ENCODE measurements at regions not wholly inside any gene's neighbourhood (a gene's known extent, or its start where the extent isn't known, plus 50 kb on each side); places are given as distances from the start of the nearest gene placed in this dataset.

- Histone ChIP-seq H3K4ac (ENCODE audit: low read depth, low read length) (no peak overlapping the region), H4K5ac (ENCODE audit: low read depth, low read length) (no peak overlapping the region), H4K8ac (ENCODE audit: low read depth in 2 of 2, low read length in 2 of 2) (no peak overlapping the region), H2BK15ac (ENCODE audit: low read depth, low read length) (no peak overlapping the region), H3K9me1 (ENCODE audit: insufficient read depth, low read length) (no peaks in the 10 kb centered on the region), H2BK5ac (ENCODE audit: low read depth, low read length, poor library complexity, severe bottlenecking) (no peak overlapping the region), H2AK9ac (replicated peaks; ENCODE audit: low read depth, low read length, poor library complexity) (no peak overlapping the region), H3K9ac (ENCODE audit: low read depth, low read length) (no peak overlapping the region), H3K23ac (ENCODE audit: low read depth, low read length) (no peak overlapping the region), H2AK5ac (ENCODE audit: low read depth, low read length) (no peak overlapping the region), H2BK20ac (ENCODE audit: low read depth, low read length) (no peak overlapping the region), H4K20me1 (ENCODE audit: insufficient read depth, low read length) (no peaks in the 10 kb centered on the region), H3K27me3 (ENCODE audit: control insufficient read depth, insufficient read depth, low read length) (no peaks in the 10 kb centered on the region), H2BK120ac (ENCODE audit: low read depth, low read length) (no peak overlapping the region), H2AFZ (replicated peaks; ENCODE audit: low read length, poor library complexity) (no peak overlapping the region), H3K79me1 (ENCODE audit: low read depth in 1 of 2, low read length in 2 of 2) (no peaks in the 10 kb centered on the region), H3K4me1 (ENCODE audit: control insufficient read depth, insufficient read depth, low read length) (no peaks in the 10 kb centered on the region), H3K4me2 (ENCODE audit: low read depth, low read length) (no peak overlapping the region), H4K91ac (ENCODE audit: insufficient read depth, low read depth, low read length) (no peak overlapping the region), H3K27ac (ENCODE audit: insufficient read depth, low read length) (no peak overlapping the region), H3K36me3 (ENCODE audit: control insufficient read depth, insufficient read depth, low read length) (no peaks in the 10 kb centered on the region), H3K4me3 (ENCODE audit: insufficient read depth, low read depth, low read length) (no peak overlapping the region), H3K9me3 (ENCODE audit: control insufficient read depth, insufficient read depth, low read length) (no peaks in the 10 kb centered on the region), H3K14ac (replicated peaks; ENCODE audit: low read depth, low read length) (no peak overlapping the region), H3K56ac (ENCODE audit: extremely low read depth, insufficient read depth, low read length) (no peak overlapping the region), H3K18ac (ENCODE audit: low read depth, low read length) (no peak overlapping the region)
- ChIA-PET CTCF (no interaction called here), POLR2A (ENCODE audit: unreplicated experiment) (no interaction called here)
- dilution Hi-C loops (cut with HindIII; ENCODE audit: low sequenced_read_pairs, unreplicated experiment) (no loop called here), in situ Hi-C loops (cut with MboI; ENCODE audit: low sequenced_read_pairs) (no loop called here), intact Hi-C loops (cut with micrococcal nuclease) (no loop called here)
- TF ChIP-seq SMC3 (IDR thresholded peaks at IDR 0.05; ENCODE audit: low read depth, low read length) = no peak
- TF ChIP-seq CHD1 (IDR thresholded peaks at IDR 0.05; ENCODE audit: low read depth, low read length) = no peak
- TF ChIP-seq FOS (IDR thresholded peaks at IDR 0.05; ENCODE audit: low read depth, low read length) = no peak
- TF ChIP-seq MAFK (IDR thresholded peaks at IDR 0.05; ENCODE audit: low read depth, low read length) = no peak
- no peak for TF ChIP-seq CEBPB (IDR thresholded peaks at IDR 0.05; ENCODE audit: low read depth, low read length)
- TF ChIP-seq ELK1 (IDR thresholded peaks at IDR 0.05; ENCODE audit: borderline replicate concordance, low read depth, low read length) = no peak
- no peak for TF ChIP-seq USF2 (IDR thresholded peaks at IDR 0.05; ENCODE audit: low read depth, low read length)
- no peak for TF ChIP-seq MXI1 (IDR thresholded peaks at IDR 0.05; ENCODE audit: borderline replicate concordance, low read depth, low read length)
- BruUV-seq (replicated peaks) = no TSS peak
- ATAC-seq (ENCODE audit: low read depth) = no peak
- no peak for DNase-seq
- WGBS, 2 experiments (ENCODE audit: extremely low coverage in 2 of 2, insufficient read length in 1 of 2) = no CpG with 5 or more reads among the region's 4 CpGs
These were observed 61.2 kb upstream of the CRYM start for GRCh38 chr16:21339269-21339641.
